ENCODE measurements at regions not wholly inside any gene's neighbourhood (a gene's known extent, or its start where the extent isn't known, plus 50 kb on each side); places are given as distances from the start of the nearest gene placed in this dataset.

DNA sequence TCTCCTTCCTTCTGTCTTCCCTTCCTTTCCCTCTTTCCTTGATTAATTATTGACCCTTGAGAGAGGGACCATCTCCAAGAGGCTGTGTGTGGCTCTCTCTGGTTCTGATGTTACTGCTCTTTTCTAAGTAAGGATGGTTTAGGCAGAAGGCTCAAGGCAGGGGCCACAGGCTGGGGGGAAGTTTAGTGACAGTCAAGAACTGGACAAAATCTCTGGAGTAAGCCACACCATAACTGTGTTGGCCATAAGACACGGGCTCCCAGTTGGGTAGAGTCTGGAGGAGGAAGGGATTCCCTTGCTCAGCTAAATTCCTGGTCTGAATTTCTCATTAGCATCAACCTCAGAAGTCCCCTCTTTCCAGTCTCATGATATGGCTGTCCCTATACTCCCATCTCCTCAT lies 74.7 kb downstream of the BUD13 start:
- Mint-ChIP-seq H3K9me3 (no peaks in the 10 kb centered on the region), H3K36me3 (no peaks in the 10 kb centered on the region), H3K4me1 (no peaks in the 10 kb centered on the region), H3K4me3 (no peak overlapping the region), H3K27me3 (no peaks in the 10 kb centered on the region), H3K27ac (no peak overlapping the region)

GRCh38 chr11:116697639-116698038 lies 75.1 kb downstream of the BUD13 start:
- H3K27ac Mint-ChIP-seq, result no peak overlapping the region

DNA sequence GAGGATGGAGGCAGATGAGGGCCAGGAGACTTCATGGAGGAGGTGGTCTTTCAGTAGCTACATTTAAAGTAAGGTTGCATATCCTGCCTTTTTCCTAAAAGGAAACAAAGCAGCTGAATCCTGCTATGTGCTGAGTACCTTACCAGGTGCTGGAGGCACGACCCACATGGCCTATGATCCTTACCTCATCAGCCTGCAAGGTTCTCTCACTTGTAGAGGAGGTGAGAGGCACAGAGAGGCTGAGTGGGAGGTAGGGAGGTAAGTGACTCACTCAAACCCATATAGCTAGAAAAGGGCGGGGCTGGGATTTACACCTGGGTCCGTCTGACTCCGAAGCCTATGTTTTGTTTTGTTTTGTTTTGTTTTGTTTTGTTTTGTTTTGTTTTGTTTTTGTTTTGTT lies 75.8 kb downstream of the BUD13 start:
- Mint-ChIP-seq H3K27me3 (no peaks in the 10 kb centered on the region), H3K9me3 (no peaks in the 10 kb centered on the region), H3K27ac (no peak overlapping the region), H3K4me3 (no peak overlapping the region), H3K4me1 (no peaks in the 10 kb centered on the region), H3K36me3 (no peaks in the 10 kb centered on the region)

More at GRCh38 chr11:116697639-116698038, 75.1 kb downstream of the BUD13 start:
- Mint-ChIP-seq H3K36me3 (no peaks in the 10 kb centered on the region), H3K4me1 (no peaks in the 10 kb centered on the region), H3K9me3 (no peaks in the 10 kb centered on the region), H3K27me3 (no peaks in the 10 kb centered on the region), H3K4me3 (no peak overlapping the region)

GRCh38 chr11:116696381-116696941 lies 76.3 kb downstream of the BUD13 start:
- no peaks in the 10 kb centered on the region for H3K27me3 Mint-ChIP-seq
- H3K9me3 Mint-ChIP-seq, result no peaks in the 10 kb centered on the region
- no peaks in the 10 kb centered on the region for H3K36me3 Mint-ChIP-seq

GRCh38 chr11:116695657-116696254 lies 77.0 kb downstream of the BUD13 start:
- Mint-ChIP-seq H3K9me3 (no peaks in the 10 kb centered on the region), H3K4me1 (no peaks in the 10 kb centered on the region), H3K4me3 (no peak overlapping the region), H3K27ac (no peak overlapping the region), H3K27me3 (no peaks in the 10 kb centered on the region), H3K36me3 (no peaks in the 10 kb centered on the region)

More at GRCh38 chr11:116696381-116696941, 76.3 kb downstream of the BUD13 start:
- no peak overlapping the region for H3K4me3 Mint-ChIP-seq
- H3K27ac Mint-ChIP-seq, result no peak overlapping the region
- H3K4me1 Mint-ChIP-seq, result no peaks in the 10 kb centered on the region

DNA sequence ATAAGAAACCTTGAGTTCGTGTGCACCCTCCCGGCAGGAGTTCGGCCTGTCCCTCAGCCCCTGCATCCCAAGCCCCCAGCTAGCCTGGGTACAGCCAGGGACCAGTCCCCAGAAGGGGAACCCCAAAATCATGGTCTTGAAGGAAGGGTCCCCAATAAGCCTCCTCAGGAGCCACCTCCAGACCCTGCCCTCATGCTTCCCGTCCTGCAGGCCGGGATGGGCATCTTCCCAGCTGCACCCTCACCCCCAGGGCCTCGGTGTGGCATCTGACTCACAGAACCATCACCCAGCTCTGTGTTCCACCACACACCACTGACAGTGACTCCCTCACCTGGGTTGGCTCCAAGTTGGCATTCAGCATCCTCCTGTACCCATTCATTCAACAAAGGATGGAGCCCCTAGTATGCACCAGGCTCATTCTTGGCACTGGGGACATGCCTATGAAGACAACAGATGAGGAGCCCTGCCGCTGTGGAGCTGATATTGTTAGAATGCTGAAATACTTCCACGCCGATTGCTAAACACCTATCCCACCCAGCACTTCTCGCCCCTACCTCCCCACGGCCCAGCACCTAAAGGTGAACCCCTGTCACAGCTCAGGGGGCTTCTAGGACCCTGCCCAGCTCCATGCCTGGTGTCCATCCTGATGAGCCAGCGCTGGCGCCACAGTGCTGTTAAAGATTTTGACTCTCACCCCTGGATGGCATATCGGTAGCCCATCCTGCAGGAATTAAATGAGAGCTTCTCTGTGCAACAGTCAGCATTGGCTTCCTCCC lies 77.8 kb downstream of the BUD13 start:
- H3K36me3 Mint-ChIP-seq, result no peaks in the 10 kb centered on the region
- no peaks in the 10 kb centered on the region for H3K27me3 Mint-ChIP-seq
- no peak overlapping the region for H3K4me3 Mint-ChIP-seq
- H3K9me3 Mint-ChIP-seq, result no peaks in the 10 kb centered on the region
- H3K4me1 Mint-ChIP-seq, result no peaks in the 10 kb centered on the region
- no peak overlapping the region for H3K27ac Mint-ChIP-seq

DNA sequence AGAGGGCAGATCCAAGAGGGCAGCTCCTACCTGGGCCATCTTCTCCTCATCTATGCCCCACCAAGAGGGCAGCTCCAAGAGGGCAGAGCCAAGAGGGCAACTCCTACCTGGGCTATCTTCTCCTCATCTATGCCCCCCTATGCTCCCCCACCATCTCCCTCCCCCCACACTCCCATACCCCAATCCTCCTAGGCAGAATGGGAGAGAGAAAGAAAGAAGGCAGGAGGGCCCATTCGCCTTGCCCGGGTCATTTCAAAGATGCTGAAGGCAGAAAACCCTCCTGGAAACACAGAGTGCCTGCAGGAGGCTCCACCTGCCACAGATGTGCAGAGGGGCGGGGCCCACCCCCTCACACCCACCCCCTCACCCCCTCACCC lies 78.5 kb downstream of the BUD13 start:
- Mint-ChIP-seq H3K36me3 (no peaks in the 10 kb centered on the region), H3K4me3 (no peak overlapping the region), H3K27me3 (no peaks in the 10 kb centered on the region), H3K9me3 (no peaks in the 10 kb centered on the region), H3K27ac (no peak overlapping the region), H3K4me1 (no peaks in the 10 kb centered on the region)

DNA sequence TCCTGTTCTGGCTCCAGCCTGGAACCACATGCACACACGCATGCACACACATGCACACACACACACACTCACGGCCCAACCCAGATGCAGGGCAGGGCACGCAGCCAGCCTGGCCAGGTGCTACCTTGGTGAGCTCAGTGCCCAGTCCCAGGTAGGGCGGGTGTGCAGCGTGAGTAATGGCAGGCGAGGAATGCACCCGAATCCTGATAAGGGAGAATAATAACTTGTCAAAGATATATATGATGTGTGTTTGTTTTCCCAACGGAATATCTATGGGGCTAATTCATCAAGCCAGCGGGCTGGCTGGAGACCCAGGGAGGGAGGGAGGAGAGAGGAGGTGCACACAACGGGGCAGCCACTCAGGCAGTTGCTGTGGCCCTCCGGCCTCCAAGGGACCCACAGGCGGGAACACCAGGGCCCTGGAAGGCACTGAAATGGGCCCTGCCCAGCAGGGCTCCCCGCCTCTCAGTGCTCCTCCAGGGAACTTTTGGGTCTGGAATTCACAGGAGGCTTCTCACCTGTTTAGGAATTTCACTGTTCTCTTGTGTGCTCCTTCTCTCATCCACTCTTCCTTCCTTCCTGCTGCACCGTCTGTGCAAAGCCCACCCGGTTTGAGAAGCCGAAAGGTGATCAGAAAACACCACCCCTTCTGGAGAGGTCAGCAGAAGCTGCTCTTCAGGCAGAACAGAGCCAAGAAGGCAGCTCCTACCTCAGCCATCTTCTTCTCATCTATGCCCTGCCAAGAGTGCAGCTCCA lies 79.0 kb downstream of the BUD13 start:
- H3K4me1 Mint-ChIP-seq, result no peaks in the 10 kb centered on the region
- H3K4me3 Mint-ChIP-seq, result no peak overlapping the region
- H3K27ac Mint-ChIP-seq, result no peak overlapping the region
- H3K27me3 Mint-ChIP-seq, result no peaks in the 10 kb centered on the region
- no peaks in the 10 kb centered on the region for H3K9me3 Mint-ChIP-seq
- no peaks in the 10 kb centered on the region for H3K36me3 Mint-ChIP-seq

GRCh38 chr11:116693102-116693570 lies 79.7 kb downstream of the BUD13 start:
- Mint-ChIP-seq H3K27me3 (no peaks in the 10 kb centered on the region), H3K27ac (no peak overlapping the region), H3K36me3 (no peaks in the 10 kb centered on the region), H3K9me3 (no peaks in the 10 kb centered on the region), H3K4me3 (no peak overlapping the region), H3K4me1 (no peaks in the 10 kb centered on the region)

DNA sequence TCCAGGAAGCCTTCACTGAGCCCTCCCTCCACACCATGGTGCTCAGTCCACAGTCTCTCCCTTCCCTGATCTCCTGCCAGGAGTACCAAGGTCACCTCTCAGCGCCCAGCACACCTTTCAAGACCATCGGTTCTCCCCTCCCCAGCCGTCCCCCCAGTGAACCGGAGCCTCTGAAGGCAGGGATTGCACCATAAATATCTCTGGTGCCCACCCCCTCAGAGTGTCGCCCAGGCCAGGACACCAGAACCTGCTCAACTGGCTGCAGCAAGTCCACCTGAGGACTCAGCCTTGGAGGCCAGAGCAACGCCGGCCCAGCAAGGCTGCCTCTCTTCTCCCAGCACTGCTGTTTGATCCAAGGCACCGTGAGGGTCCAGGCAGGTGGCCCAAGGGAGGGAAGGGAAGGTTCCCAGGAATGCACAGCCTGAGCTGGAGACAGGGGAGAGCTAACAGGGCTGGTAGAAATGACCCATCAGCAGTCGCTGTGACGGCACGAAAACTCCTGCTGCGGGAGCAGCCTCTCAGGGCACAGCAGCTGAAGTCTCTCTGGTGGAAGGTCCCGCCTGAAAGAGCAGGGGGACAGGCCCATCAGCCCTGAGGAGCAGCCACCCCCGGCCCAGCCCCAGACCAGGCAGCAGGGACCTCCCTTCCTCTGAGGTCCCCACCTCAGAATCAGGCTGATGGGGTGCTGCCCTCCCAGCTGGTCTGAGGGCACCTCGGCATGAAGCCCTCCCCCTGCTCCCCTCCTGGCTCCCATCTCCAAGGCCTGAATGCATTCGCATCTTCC lies 80.3 kb downstream of the BUD13 start:
- Mint-ChIP-seq H3K9me3 (no peaks in the 10 kb centered on the region), H3K27ac (no peak overlapping the region), H3K36me3 (no peaks in the 10 kb centered on the region), H3K4me3 (no peak overlapping the region), H3K27me3 (no peaks in the 10 kb centered on the region), H3K4me1 (no peaks in the 10 kb centered on the region)

- no peak overlapping the region for H3K27ac Mint-ChIP-seq
- H3K27me3 Mint-ChIP-seq, result peaks cover 3% of the 10 kb centered on the region
- H3K9me3 Mint-ChIP-seq, result no peaks in the 10 kb centered on the region
- H3K4me3 Mint-ChIP-seq, result no peak overlapping the region
- no peaks in the 10 kb centered on the region for H3K4me1 Mint-ChIP-seq
- no peaks in the 10 kb centered on the region for H3K36me3 Mint-ChIP-seq
Measured at GRCh38 chr11:116691771-116692177, 81.0 kb downstream of the BUD13 start.

- Mint-ChIP-seq H3K4me1 (no peaks in the 10 kb centered on the region), H3K36me3 (no peaks in the 10 kb centered on the region), H3K9me3 (no peaks in the 10 kb centered on the region), H3K27me3 (peaks cover 3% of the 10 kb centered on the region), H3K4me3 (no peak overlapping the region), H3K27ac (no peak overlapping the region)
Measured at GRCh38 chr11:116690611-116691010, 82.2 kb downstream of the BUD13 start.

GRCh38 chr11:116689413-116690127 lies 83.2 kb downstream of the BUD13 start:
- H3K27ac Mint-ChIP-seq, result no peak overlapping the region
- H3K9me3 Mint-ChIP-seq, result no peaks in the 10 kb centered on the region
- H3K4me1 Mint-ChIP-seq, result no peaks in the 10 kb centered on the region
- no peak overlapping the region for H3K4me3 Mint-ChIP-seq
- no peaks in the 10 kb centered on the region for H3K36me3 Mint-ChIP-seq
- peaks cover 3% of the 10 kb centered on the region for H3K27me3 Mint-ChIP-seq

DNA sequence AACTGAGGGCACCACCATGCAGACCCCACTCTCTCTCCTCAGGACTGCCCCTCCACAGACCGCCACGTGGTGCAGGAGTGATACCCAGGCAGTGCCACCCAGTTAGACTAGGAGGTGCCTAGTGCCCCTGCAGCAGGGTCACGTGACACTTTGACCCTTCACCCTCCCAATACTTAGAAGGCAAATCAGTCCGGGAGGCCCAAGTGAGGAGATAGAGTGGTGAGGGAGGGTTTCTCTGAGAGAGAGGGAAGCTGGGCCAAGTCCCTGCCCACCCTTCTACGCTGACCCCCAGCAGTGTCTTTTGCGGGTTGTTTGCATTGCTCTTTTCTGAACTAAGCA lies 84.6 kb downstream of the BUD13 start:
- peaks cover 3% of the 10 kb centered on the region for H3K27me3 Mint-ChIP-seq
- no peaks in the 10 kb centered on the region for H3K4me1 Mint-ChIP-seq
- H3K36me3 Mint-ChIP-seq, result no peaks in the 10 kb centered on the region
- no peak overlapping the region for H3K27ac Mint-ChIP-seq
- H3K9me3 Mint-ChIP-seq, result no peaks in the 10 kb centered on the region
- no peak overlapping the region for H3K4me3 Mint-ChIP-seq

All from activated naive CD4-positive, alpha-beta T cell treated with anti-CD3 and anti-CD28 coated beads, Interleukin-2, amount 50 U/mL, for 24 hours (primary cell).